Panc1 (cell line): ENCODE measurements at regions not wholly inside any gene's neighbourhood (a gene's known extent, or its start where the extent isn't known, plus 50 kb on each side); places are given as distances from the start of the nearest gene placed in this dataset.

Source experiments
- ATAC-seq: fragments of 200-7000 bp; cut with Tn5 transposase; 2 replicates; pipeline ENCODE4 v1.9.1; 2020; ENCODE audit warnings: mild to moderate bottlenecking, moderate library complexity
- BruUV-seq: library from RNA; stranded (reverse); fragments of 400-500 nt; replicated peaks from 2 replicates; lab custom pipeline; 2021; lab: Mats Ljungman, UMichigan
- CTCF ChIA-PET: fragments of 300-600 bp; sonication (Branson Sonifier 250); formaldehyde crosslinking; loops from one replicate; lab custom pipeline; 2022; ENCODE audit warnings: antibody characterized with exemption; lab: Charles Lee
- POLR2A ChIA-PET: fragments of 300-600 bp; sonication (Branson Sonifier 250); formaldehyde crosslinking; loops from one replicate; lab custom pipeline; 2022; ENCODE audit warnings: antibody characterized with exemption; lab: Charles Lee
- DNase-seq: peaks from one replicate; pipeline ENCODE4 v3.0.0-alpha.2; 2010; ENCODE audit warnings: low read depth, low spot score
- H3K27ac ChIP-seq: 2 replicates; pipeline ENCODE4 v1.5.1; 2011; ENCODE audit warnings: mild to moderate bottlenecking, low read length, inconsistent platforms
- H3K27me3 ChIP-seq: fragments of 200-500 bp; sonication (Bioruptor generic); 2 replicates; pipeline ENCODE4 v1.6.0; 2014; ENCODE audit warnings: low read length, inconsistent platforms; ENCODE audit not compliant: control insufficient read depth, insufficient read depth
- H3K36me3 ChIP-seq: fragments of 200-500 bp; sonication (Bioruptor generic); 2 replicates; pipeline ENCODE4 v1.5.1; 2014; ENCODE audit warnings: inconsistent platforms, mild to moderate bottlenecking, low read length, moderate library complexity; ENCODE audit not compliant: control insufficient read depth, insufficient read depth
- H3K4me1 ChIP-seq: 2 replicates; pipeline ENCODE4 v1.5.1; 2011; ENCODE audit warnings: inconsistent platforms, mild to moderate bottlenecking, low read length, moderate library complexity; ENCODE audit not compliant: control insufficient read depth, insufficient read depth
- H3K4me3 ChIP-seq, 2 experiments: 2 replicates each; pipeline ENCODE4 v1.5.1; 2011 to 2012; ENCODE audit warnings: low read depth in 2 of 2, low read length in 2 of 2, mild to moderate bottlenecking in 2 of 2, inconsistent platforms in 1 of 2, moderate library complexity in 1 of 2
- H3K9me3 ChIP-seq: fragments of 200-500 bp; sonication (Bioruptor generic); 2 replicates; pipeline ENCODE4 v1.5.1; 2014; ENCODE audit warnings: low read depth, mild to moderate bottlenecking, inconsistent platforms, low read length, moderate library complexity; ENCODE audit not compliant: control insufficient read depth, insufficient read depth
- CTCF ChIP-seq: fragments of 450-650 bp; IDR thresholded peaks from 2 replicates; pipeline ENCODE4 v1.5.1; 2017; ENCODE audit warnings: mild to moderate bottlenecking
- POLR2AphosphoS5 ChIP-seq: IDR thresholded peaks from 2 replicates; pipeline ENCODE4 v1.6.1; 2012; ENCODE audit warnings: mild to moderate bottlenecking, low read depth, low read length, moderate library complexity
- SIN3A ChIP-seq: IDR thresholded peaks from 2 replicates; pipeline ENCODE4 v1.6.1; 2012; ENCODE audit warnings: low read depth, mild to moderate bottlenecking, low read length, moderate library complexity, borderline replicate concordance; ENCODE audit not compliant: insufficient read depth
- TCF7L2 ChIP-seq: IDR thresholded peaks from 2 replicates; pipeline ENCODE4 v1.6.1; 2011; ENCODE audit warnings: mild to moderate bottlenecking, low read depth, low read length, inconsistent platforms
- in situ Hi-C: cut with HindIII; loops from 2 replicates; pipeline ENCODE4 v1.10.0; 2016; ENCODE audit warnings: low sequenced_read_pairs, low pct_unique_long_range_greater_than_20kb
- intact Hi-C: fragments of 100-400 bp; cut with micrococcal nuclease; formaldehyde crosslinking; loops from one replicate; pipeline ENCODE4 v1.10.0; 2022; ENCODE audit not compliant: unreplicated experiment
- TF ChIP-seq, protein P1 (sequence below), 2 experiments: IDR thresholded peaks; 2 replicates each; pipeline ENCODE4 v1.6.1; 2011 to 2012; ENCODE audit warnings: low read depth in 2 of 2, control low read depth in 1 of 2, low read length in 1 of 2, mild to moderate bottlenecking in 1 of 2, moderate library complexity in 1 of 2; ENCODE audit not compliant: insufficient read depth in 1 of 2

GRCh38 chr6:140546640-140547039, 1172.2 kb upstream of the CITED2 start:
- POLR2A ChIA-PET, result no interaction called here
- ATAC-seq, result no peak
- no peak for DNase-seq
- Histone ChIP-seq H3K36me3 (no peaks in the 10 kb centered on the region), H3K4me3 (no peak overlapping the region), H3K9me3 (no peaks in the 10 kb centered on the region), H3K27me3 (no peaks in the 10 kb centered on the region), H3K4me1 (no peaks in the 10 kb centered on the region), H3K27ac (no peak overlapping the region)
- in situ Hi-C loops, result no loop called here
- CTCF ChIA-PET, result no interaction called here
- intact Hi-C loops, result no loop called here
- TF ChIP-seq POLR2AphosphoS5 (no peak), CTCF (no peak), SIN3A (no peak), TCF7L2 (no peak)
- TF ChIP-seq, protein P1, sequence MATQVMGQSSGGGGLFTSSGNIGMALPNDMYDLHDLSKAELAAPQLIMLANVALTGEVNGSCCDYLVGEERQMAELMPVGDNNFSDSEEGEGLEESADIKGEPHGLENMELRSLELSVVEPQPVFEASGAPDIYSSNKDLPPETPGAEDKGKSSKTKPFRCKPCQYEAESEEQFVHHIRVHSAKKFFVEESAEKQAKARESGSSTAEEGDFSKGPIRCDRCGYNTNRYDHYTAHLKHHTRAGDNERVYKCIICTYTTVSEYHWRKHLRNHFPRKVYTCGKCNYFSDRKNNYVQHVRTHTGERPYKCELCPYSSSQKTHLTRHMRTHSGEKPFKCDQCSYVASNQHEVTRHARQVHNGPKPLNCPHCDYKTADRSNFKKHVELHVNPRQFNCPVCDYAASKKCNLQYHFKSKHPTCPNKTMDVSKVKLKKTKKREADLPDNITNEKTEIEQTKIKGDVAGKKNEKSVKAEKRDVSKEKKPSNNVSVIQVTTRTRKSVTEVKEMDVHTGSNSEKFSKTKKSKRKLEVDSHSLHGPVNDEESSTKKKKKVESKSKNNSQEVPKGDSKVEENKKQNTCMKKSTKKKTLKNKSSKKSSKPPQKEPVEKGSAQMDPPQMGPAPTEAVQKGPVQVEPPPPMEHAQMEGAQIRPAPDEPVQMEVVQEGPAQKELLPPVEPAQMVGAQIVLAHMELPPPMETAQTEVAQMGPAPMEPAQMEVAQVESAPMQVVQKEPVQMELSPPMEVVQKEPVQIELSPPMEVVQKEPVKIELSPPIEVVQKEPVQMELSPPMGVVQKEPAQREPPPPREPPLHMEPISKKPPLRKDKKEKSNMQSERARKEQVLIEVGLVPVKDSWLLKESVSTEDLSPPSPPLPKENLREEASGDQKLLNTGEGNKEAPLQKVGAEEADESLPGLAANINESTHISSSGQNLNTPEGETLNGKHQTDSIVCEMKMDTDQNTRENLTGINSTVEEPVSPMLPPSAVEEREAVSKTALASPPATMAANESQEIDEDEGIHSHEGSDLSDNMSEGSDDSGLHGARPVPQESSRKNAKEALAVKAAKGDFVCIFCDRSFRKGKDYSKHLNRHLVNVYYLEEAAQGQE (IDR thresholded peaks at IDR 0.05; ENCODE audit: insufficient read depth in 1 of 2, low read depth in 2 of 2, low read length in 1 of 2), result no peak
- no TSS peak for BruUV-seq

GRCh38 chr6:140544431-140544830, 1170.0 kb upstream of the CITED2 start:
- H3K9me3 ChIP-seq, result no peaks in the 10 kb centered on the region
- ChIA-PET POLR2A (no interaction called here), CTCF (no interaction called here)
- in situ Hi-C loops (no loop called here), intact Hi-C loops (no loop called here)
- H3K36me3 ChIP-seq, result no peaks in the 10 kb centered on the region
- H3K4me3 ChIP-seq, result no peak overlapping the region
- TF ChIP-seq POLR2AphosphoS5 (no peak), TCF7L2 (no peak), SIN3A (no peak), CTCF (no peak)
- TF ChIP-seq, protein P1 (IDR thresholded peaks at IDR 0.05; ENCODE audit: insufficient read depth in 1 of 2, low read depth in 2 of 2, low read length in 1 of 2), result no peak
- DNase-seq (no peak), ATAC-seq (no peak)
- H3K27me3 ChIP-seq, result no peaks in the 10 kb centered on the region
- H3K4me1 ChIP-seq, result no peaks in the 10 kb centered on the region
- BruUV-seq, result no TSS peak
- no peak overlapping the region for H3K27ac ChIP-seq
